Endothelial cell of umbilical vein (primary cell): ENCODE measurements at regions not wholly inside any gene's neighbourhood (a gene's known extent, or its start where the extent isn't known, plus 50 kb on each side); places are given as distances from the start of the nearest gene placed in this dataset.

Experiments used
- BruUV-seq: library from RNA; stranded (reverse); fragments of 400-500 nt; replicated peaks from 2 replicates; lab custom pipeline; 2021; lab: Mats Ljungman, UMichigan
- CTCF ChIA-PET: fragments of 300-600, 350-600 bp; sonication (Branson Sonifier 250); formaldehyde crosslinking; loops from one replicate; lab custom pipeline; 2021; ENCODE audit warnings: antibody characterized with exemption, inconsistent platforms; lab: Charles Lee
- POLR2A ChIA-PET: fragments of 300-600, 350-600 bp; sonication (Branson Sonifier 250); formaldehyde crosslinking; loops from one replicate; lab custom pipeline; 2021; ENCODE audit warnings: antibody characterized with exemption, inconsistent platforms; lab: Charles Lee
- DNase-seq: peaks from one replicate; pipeline ENCODE4 v3.0.0-alpha.2; 2011; ENCODE audit warnings: low read depth, low spot score
- FAIRE-seq: peaks from 2 replicates; lab custom pipeline; 2011; peaks lifted over from hg19 to GRCh38; lab: Jason Lieb, UNC
- H2AFZ ChIP-seq: 2 replicates; pipeline ENCODE4 v1.6.0; 2012; ENCODE audit warnings: low read depth, low read length, control low read depth, inconsistent platforms
- H3K27ac ChIP-seq: 2 replicates; pipeline ENCODE4 v1.5.1; 2011; ENCODE audit warnings: low read depth, mild to moderate bottlenecking, control low read depth, low read length, moderate library complexity; ENCODE audit not compliant: insufficient read depth
- H3K27me3 ChIP-seq, 2 experiments: 2 replicates each; pipeline versions ENCODE4 v1.6.0 to v1.6.1; 2011; ENCODE audit warnings: low read length in 2 of 2, mixed read lengths in 1 of 2; ENCODE audit not compliant: control insufficient read depth in 2 of 2, insufficient read depth in 2 of 2
- H3K36me3 ChIP-seq, 2 experiments: 2 replicates in 1 of 2; 3 replicates in 1 of 2; pipeline ENCODE4 v1.5.1; 2011; ENCODE audit warnings: low read length in 2 of 2, mild to moderate bottlenecking in 1 of 2, moderate library complexity in 1 of 2; ENCODE audit not compliant: control insufficient read depth in 2 of 2, insufficient read depth in 2 of 2; ENCODE audit errors: extremely low read depth in 1 of 2
- H3K4me1 ChIP-seq: 3 replicates; pipeline ENCODE4 v1.5.1; 2011; ENCODE audit warnings: mild to moderate bottlenecking, low read length; ENCODE audit not compliant: control insufficient read depth, insufficient read depth; ENCODE audit errors: extremely low read depth
- H3K4me2 ChIP-seq: 2 replicates; pipeline ENCODE4 v1.6.1; 2011; ENCODE audit warnings: low read length, control low read depth, mixed read lengths; ENCODE audit not compliant: insufficient read depth
- H3K4me3 ChIP-seq, 3 experiments: fragments of 200-600 bp in 1 of 3; sonication (generic), shearing (Covaris generic) in 1 of 3; replicated peaks in 1 of 3; 2 replicates each; pipeline ENCODE4 v1.5.1; 2011 to 2016; ENCODE audit warnings: control low read depth in 3 of 3, low read length in 3 of 3, mild to moderate bottlenecking in 2 of 3, inconsistent platforms in 1 of 3, low read depth in 1 of 3, moderate library complexity in 1 of 3; ENCODE audit not compliant: insufficient read depth in 1 of 3
- H3K79me2 ChIP-seq: 2 replicates; pipeline ENCODE4 v1.6.0; 2012; ENCODE audit warnings: low read length, inconsistent platforms; ENCODE audit not compliant: control insufficient read depth, insufficient read depth
- H3K9ac ChIP-seq: replicated peaks from 2 replicates; pipeline ENCODE3; 2011; ENCODE audit warnings: low read length, control low read depth; ENCODE audit not compliant: insufficient read depth; ENCODE audit errors: extremely low read depth
- H3K9me1 ChIP-seq: replicated peaks from 3 replicates; pipeline ENCODE4 v1.6.0; 2011; ENCODE audit warnings: mild to moderate bottlenecking, low read length; ENCODE audit not compliant: control insufficient read depth, insufficient read depth; ENCODE audit errors: extremely low read depth
- H3K9me3 ChIP-seq: replicated peaks from 2 replicates; pipeline ENCODE4 v1.5.1; 2012; ENCODE audit warnings: low read length, inconsistent platforms; ENCODE audit not compliant: control insufficient read depth, insufficient read depth
- H4K20me1 ChIP-seq: replicated peaks from 2 replicates; pipeline ENCODE3; 2011; ENCODE audit warnings: mild to moderate bottlenecking, low read length; ENCODE audit not compliant: control insufficient read depth, insufficient read depth; ENCODE audit errors: extremely low read depth
- CTCF ChIP-seq, 2 donors: IDR thresholded peaks; 1 replicate in 1 of 2; 2 replicates in 1 of 2; pipeline ENCODE4 v1.5.1; 2011; ENCODE audit warnings: low read length in 2 of 2, mild to moderate bottlenecking in 2 of 2, moderate library complexity in 2 of 2, control low read depth in 1 of 2, inconsistent platforms in 1 of 2, low read depth in 1 of 2; ENCODE audit not compliant: insufficient read depth in 1 of 2; ENCODE audit errors: extremely low read depth in 1 of 2
- EZH2 ChIP-seq: IDR thresholded peaks from 2 replicates; pipeline ENCODE4 v1.6.1; 2012; ENCODE audit warnings: borderline replicate concordance, low read depth, mild to moderate bottlenecking, moderate library complexity, low read length, inconsistent platforms; ENCODE audit not compliant: severe bottlenecking
- FOS ChIP-seq: IDR thresholded peaks from 2 replicates; pipeline ENCODE4 v1.6.1; 2011; ENCODE audit warnings: mild to moderate bottlenecking, low read length, moderate library complexity, borderline replicate concordance; ENCODE audit not compliant: insufficient read depth
- GATA2 ChIP-seq: IDR thresholded peaks from 2 replicates; pipeline ENCODE4 v1.7.0; 2011; ENCODE audit warnings: low read depth, mild to moderate bottlenecking, moderate library complexity, mixed read lengths, low read length; ENCODE audit not compliant: insufficient read length, insufficient read depth
- JUN ChIP-seq: IDR thresholded peaks from 2 replicates; pipeline ENCODE4 v1.6.1; 2011; ENCODE audit warnings: borderline replicate concordance, low read depth; ENCODE audit not compliant: insufficient read length, insufficient read depth
- MYC ChIP-seq: IDR thresholded peaks from one replicate; pipeline ENCODE4 v1.6.1; 2011; ENCODE audit warnings: mild to moderate bottlenecking, low read depth, low read length
- POLR2A ChIP-seq: IDR thresholded peaks from 2 replicates; pipeline ENCODE4 v1.6.1; 2012; ENCODE audit warnings: low read depth, mild to moderate bottlenecking, control low read depth, low read length
- POLR2AphosphoS5 ChIP-seq: IDR thresholded peaks from 2 replicates; pipeline ENCODE4 v1.6.1; 2012; ENCODE audit warnings: low read depth, mild to moderate bottlenecking, control low read depth, low read length, moderate library complexity; ENCODE audit not compliant: insufficient read depth
- dilution Hi-C: fragments of 300-500 bp; cut with MboI; formaldehyde crosslinking; loops from one replicate; pipeline ENCODE4 v1.15.0; 2019; ENCODE audit warnings: low sequenced_read_pairs; ENCODE audit not compliant: extremely low pct_ligation_motif_present
- intact Hi-C: fragments of 100-400 bp; cut with micrococcal nuclease; formaldehyde crosslinking; loops from one replicate; pipeline ENCODE4 v1.10.0; 2022
- TF ChIP-seq, protein P1 (sequence below): IDR thresholded peaks from 2 replicates; pipeline ENCODE4 v1.6.1; 2011; ENCODE audit not compliant: insufficient read depth, insufficient read length

DNA sequence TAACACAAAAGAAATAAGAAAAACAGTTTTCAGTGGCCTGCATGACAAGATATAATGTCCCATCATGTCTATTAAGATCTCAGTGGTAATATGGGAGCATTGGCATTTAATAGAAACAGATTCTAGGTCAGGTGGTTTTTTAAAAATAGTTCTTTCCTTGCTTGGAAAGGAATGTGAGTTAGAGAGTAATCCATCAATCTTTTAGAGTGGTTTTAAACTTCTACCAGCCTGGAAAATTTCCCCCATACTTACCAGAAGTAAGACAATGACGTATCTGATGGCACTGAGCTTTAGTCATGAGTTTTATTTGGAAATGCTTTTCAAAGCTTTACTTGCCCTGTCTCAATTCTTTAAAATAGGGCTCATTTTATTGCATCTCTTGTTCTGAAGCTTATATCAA lies 441.7 kb upstream of the SMIM21 start:
- CTCF ChIA-PET = no interaction called here
- Histone ChIP-seq H3K79me2 (no peaks in the 10 kb centered on the region), H3K4me3 (no peak overlapping the region), H3K9ac (no peak overlapping the region), H3K36me3 (no peaks in the 10 kb centered on the region), H4K20me1 (no peaks in the 10 kb centered on the region), H3K4me1 (no peaks in the 10 kb centered on the region), H3K27me3 (no peaks in the 10 kb centered on the region), H3K27ac (no peak overlapping the region), H2AFZ (no peak overlapping the region), H3K4me2 (no peak overlapping the region), H3K9me3 (peaks cover 10% of the 10 kb centered on the region), H3K9me1 (no peaks in the 10 kb centered on the region)
- BruUV-seq = no TSS peak
- intact Hi-C loops = no loop called here
- TF ChIP-seq POLR2AphosphoS5 (no peak), MYC (no peak), CTCF (IDR thresholded peaks at IDR 0.05; ENCODE audit: extremely low read depth in 1 of 2, insufficient read depth in 1 of 2, low read depth in 1 of 2, low read length in 2 of 2) (no peak), POLR2A (no peak), FOS (no peak), GATA2 (no peak), JUN (no peak), EZH2 (no peak)
- TF ChIP-seq, protein P1, sequence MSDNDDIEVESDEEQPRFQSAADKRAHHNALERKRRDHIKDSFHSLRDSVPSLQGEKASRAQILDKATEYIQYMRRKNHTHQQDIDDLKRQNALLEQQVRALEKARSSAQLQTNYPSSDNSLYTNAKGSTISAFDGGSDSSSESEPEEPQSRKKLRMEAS = no peak
- POLR2A ChIA-PET = no interaction called here
- FAIRE-seq (no peak), DNase-seq (no peak)
- dilution Hi-C loops = no loop called here
